ENCODE measurements at regions not wholly inside any gene's neighbourhood (a gene's known extent, or its start where the extent isn't known, plus 50 kb on each side); places are given as distances from the start of the nearest gene placed in this dataset.

DNA sequence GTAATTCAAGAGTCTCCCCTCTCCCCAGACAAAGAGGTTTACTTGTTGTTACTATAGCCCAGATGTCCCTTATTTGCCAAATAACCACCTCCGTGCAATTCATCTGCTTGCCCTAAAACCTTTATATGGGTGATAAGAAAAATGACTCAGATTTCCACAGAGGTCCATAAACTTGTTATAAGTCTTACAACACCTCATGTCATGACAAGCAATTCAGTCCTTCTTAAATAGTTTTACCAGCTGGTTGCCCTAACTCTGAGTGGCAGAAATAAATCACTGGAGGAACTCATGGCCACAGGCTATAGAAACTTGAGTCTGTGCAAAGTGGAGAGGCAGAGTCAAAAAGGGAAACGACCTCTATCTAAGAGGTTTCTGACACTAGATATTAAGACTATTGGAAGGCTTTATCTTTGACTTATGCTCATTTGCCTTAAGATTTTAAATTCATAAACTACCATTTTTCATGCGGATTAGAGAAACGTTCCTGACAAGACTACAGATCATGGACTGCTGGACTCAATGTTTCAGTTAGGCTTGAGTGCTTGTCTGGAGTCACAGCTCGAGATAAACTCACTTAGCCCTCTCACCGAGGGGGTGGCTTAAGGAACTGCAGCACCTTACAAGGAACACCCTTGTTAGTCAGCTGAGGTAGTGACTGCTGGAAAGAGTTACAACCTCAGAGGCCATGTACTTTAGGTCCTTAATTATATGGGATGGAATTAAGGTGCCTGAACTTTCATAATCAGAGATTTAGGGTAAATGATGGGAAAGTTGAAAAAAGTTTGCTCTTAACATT is 662.5 kb upstream of the USP24 start:
- TF ChIP-seq POLR2A (IDR thresholded peaks at IDR 0.05; ENCODE audit: low read length) (no peak), GATA1 (IDR thresholded peaks at IDR 0.05; ENCODE audit: low read depth, low read length) (no peak)

Data from erythroblast (primary cell).